Posterior cingulate gyrus (tissue), 11 donors: ENCODE measurements at regions not wholly inside any gene's neighbourhood (a gene's known extent, or its start where the extent isn't known, plus 50 kb on each side); places are given as distances from the start of the nearest gene placed in this dataset.
"Not testable (repeated sequence)": the region's sequence is repeated elsewhere in the genome, so short reads cannot be mapped to it uniquely, and the experiment has no call there.

Experiments used
- DNase-seq, 10 donors: peaks; one replicate each; pipeline versions ENCODE4 v3.0.0 to v3.0.0-alpha.2; 2020 to 2021; ENCODE audit warnings: mixed read lengths in 3 of 10
- intact Hi-C: fragments of 100-400 bp; cut with DNase I; formaldehyde crosslinking; loops from one replicate; pipeline ENCODE4 v1.15.1; 2023

DNA sequence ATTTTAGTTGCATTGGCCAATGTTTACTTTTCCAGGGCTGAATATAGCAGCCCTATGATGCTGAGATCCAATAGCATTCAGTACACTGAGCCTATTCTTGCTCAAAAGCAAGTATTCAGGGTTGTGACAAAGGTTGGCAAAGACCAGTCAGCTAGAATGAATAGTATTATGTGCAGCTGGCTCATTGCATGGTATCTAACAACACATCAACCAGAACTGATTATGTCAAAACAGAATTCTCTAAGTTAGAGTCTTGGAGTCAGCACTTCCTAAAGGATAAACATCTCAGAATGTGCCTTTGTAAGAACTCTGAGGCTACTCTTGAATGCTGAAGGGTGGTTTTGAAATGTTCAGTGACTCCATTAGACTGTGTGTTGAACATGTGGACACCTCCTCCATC, 774.5 kb upstream of the RGMB start:
- intact Hi-C loops, result no loop called here
- DNase-seq, result peak in 1 of 10 donors; percentile 21

GRCh38 chr5:98004463-98004862, 769.0 kb upstream of the RGMB start:
- no peak for DNase-seq
- intact Hi-C loops, result no loop called here

DNA sequence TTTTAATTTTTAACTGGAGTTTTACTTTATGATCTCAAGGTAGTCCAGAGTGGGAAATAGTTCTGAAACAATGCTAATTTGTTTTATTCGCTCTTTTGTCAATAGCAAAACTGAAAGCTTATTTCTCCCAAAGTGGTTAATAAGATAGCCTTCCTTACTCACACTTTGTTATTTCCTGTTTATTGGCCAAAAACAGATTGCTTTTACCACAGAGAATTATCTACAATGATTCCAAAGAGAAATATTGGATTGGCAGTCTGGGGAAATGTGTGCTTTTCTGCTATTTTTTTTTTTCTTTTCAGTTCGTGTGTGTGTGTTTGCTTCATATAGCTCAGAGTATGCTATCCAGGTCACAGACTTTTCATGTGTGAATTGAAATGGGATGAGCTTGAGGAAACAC, 756.7 kb upstream of the RGMB start:
- DNase-seq, result no peak
- intact Hi-C loops, result no loop called here

- intact Hi-C loops, DNase-seq: not testable (repeated sequence)
These were observed 743.2 kb upstream of the RGMB start for GRCh38 chr5:98030273-98030672.

- DNase-seq, intact Hi-C loops: not testable (repeated sequence)
These were observed 742.4 kb upstream of the RGMB start for GRCh38 chr5:98031036-98031435.

GRCh38 chr5:98031496-98031895, 742.0 kb upstream of the RGMB start:
- DNase-seq, result no peak
- intact Hi-C loops, result no loop called here

DNA sequence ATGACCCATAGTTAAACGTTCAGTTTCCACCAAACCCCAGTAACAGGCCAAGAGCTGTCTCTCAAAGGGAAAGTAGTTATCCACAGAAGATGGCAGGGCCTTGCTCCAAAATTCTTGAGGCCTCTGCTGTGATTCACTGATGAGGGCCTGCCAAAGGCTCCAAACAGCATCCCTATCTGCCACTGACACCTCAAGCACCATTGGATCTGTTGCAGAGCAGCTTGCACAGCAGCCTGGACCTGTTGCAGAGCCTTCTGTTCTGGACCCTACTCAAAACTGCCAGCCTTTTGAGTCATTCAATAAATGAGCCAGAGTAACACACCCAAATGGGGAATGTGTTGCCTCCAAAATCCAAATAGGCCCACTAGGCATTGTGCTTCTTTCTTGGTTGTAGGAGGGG, 741.5 kb upstream of the RGMB start:
- peak in 6 of 10 donors; percentile 8 to 87 (median 22) for DNase-seq
- intact Hi-C loops, result no loop called here

- no peak for DNase-seq
- intact Hi-C loops, result no loop called here
These were observed 731.8 kb upstream of the RGMB start for GRCh38 chr5:98041661-98042060.

DNA sequence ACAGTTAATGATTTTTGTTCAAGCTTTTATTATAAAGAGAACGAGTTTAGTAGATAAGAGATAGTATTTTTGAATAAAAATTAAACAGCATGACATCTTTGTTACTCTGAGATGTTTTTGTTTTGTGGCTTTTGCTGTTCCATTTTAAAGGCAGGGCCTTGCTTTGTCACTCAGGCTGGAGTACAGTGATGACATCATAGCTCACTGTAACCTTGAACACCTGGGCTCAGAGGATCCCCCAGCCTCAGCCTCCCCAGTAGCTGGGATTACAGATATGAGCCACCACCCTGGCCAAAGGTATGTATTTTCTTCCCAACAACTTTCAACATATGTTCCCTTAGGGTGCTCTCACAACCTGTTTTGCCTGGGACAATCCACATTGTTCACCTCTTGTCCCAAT, 730.9 kb upstream of the RGMB start:
- DNase-seq, result no peak
- intact Hi-C loops, result no loop called here

GRCh38 chr5:98042961-98043360, 730.5 kb upstream of the RGMB start:
- DNase-seq, result no peak
- intact Hi-C loops, result no loop called here

DNA sequence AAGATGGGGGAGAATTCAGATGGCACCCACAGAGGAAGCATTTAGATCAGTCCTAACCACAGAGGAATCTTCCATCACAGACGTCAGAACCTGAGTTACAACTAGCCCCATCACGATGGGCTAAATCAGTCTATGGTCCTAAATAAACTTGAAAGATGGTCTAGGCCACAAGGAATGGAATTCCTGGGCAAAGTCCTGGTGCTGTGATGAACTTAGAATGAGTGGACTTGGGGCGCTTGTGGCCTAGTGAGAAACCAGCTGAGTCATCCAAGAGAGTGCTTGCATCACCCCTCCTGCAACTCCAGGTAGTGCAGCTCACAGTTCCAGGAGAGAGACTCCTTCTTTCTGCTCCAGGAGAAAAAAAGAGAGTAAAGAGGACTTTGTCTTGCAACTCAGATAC, 722.9 kb upstream of the RGMB start:
- DNase-seq, result no peak
- intact Hi-C loops, result no loop called here

- no peak for DNase-seq
- intact Hi-C loops, result no loop called here
These were observed 720.3 kb upstream of the RGMB start for GRCh38 chr5:98053170-98053569.

GRCh38 chr5:98060148-98060547, 713.3 kb upstream of the RGMB start:
- intact Hi-C loops, result no loop called here
- DNase-seq, result no peak

- DNase-seq, result peak in 7 of 10 donors; percentile 8 to 72 (median 31)
- intact Hi-C loops, result no loop called here
These were observed 709.3 kb upstream of the RGMB start for GRCh38 chr5:98064118-98064685.

GRCh38 chr5:98065261-98065909, 708.1 kb upstream of the RGMB start:
- intact Hi-C loops, result no loop called here
- DNase-seq, result no peak

GRCh38 chr5:98066910-98067309, 706.6 kb upstream of the RGMB start:
- intact Hi-C loops, result no loop called here
- DNase-seq, result no peak

GRCh38 chr5:98069876-98070512, 703.5 kb upstream of the RGMB start:
- DNase-seq, result no peak
- intact Hi-C loops, result no loop called here

- intact Hi-C loops, result no loop called here
- no peak for DNase-seq
These were observed 700.5 kb upstream of the RGMB start for GRCh38 chr5:98072921-98073320.

GRCh38 chr5:98076501-98076900, 697.0 kb upstream of the RGMB start:
- intact Hi-C loops, result no loop called here
- no peak for DNase-seq

DNA sequence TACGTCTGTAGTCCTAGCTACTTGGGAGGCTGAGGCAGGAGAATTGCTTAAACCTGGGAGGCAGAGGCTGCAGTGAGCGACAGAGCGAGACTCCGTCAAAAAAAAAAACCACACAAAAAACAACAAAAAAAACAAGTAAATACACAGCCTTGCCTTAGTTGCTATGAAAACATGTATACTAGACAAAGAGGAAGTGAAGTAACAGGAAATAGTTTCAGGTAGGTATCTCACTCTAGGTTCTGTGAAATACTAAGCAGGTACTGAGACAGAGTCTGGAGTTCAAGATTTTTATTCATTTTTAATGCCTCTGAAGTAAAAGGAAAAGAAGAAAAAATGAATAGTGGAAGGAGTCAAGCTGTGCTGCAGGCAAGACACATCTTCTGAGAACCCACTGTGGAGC, 687.9 kb upstream of the RGMB start:
- intact Hi-C loops, result no loop called here
- no peak for DNase-seq

- DNase-seq, result no peak
- intact Hi-C loops, result no loop called here
These were observed 678.4 kb upstream of the RGMB start for GRCh38 chr5:98095072-98095471.

DNA sequence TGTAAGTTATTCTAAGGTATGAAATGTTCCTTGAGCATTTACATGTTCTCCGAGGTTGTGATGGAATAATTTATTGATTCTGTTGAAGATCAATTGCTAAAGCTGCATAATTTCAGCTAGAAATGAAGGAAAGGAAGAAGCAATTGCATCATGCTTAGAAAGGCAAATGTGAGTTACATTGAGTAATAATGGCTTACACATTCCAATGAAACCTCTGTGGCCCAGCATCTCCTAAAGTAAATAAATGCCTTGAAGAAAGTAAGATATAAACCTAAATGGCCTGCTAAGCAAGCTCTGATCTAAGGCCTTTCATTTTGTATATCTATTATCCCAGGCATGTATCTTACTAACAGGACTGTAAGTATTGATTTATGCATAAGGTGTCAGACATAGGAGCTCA, 677.3 kb upstream of the RGMB start:
- intact Hi-C loops, result no loop called here
- no peak for DNase-seq
